Loucy (cell line): ENCODE measurements at regions not wholly inside any gene's neighbourhood (a gene's known extent, or its start where the extent isn't known, plus 50 kb on each side); places are given as distances from the start of the nearest gene placed in this dataset.

ENCODE experiments used
- EZH2phosphoT487 ChIP-seq: fragments of 200-600 bp; IDR thresholded peaks from 2 replicates; pipeline ENCODE4 v1.6.1; 2018; ENCODE audit warnings: antibody characterized with exemption, mild to moderate bottlenecking, moderate library complexity, borderline replicate concordance
- TF ChIP-seq, protein P1 (sequence below): fragments of 200-600 bp; sonication (generic); conservative IDR thresholded peaks from 2 replicates; pipeline ENCODE4 v1.5.1; 2014; ENCODE audit warnings: mild to moderate bottlenecking, antibody characterized with exemption, low read length

DNA sequence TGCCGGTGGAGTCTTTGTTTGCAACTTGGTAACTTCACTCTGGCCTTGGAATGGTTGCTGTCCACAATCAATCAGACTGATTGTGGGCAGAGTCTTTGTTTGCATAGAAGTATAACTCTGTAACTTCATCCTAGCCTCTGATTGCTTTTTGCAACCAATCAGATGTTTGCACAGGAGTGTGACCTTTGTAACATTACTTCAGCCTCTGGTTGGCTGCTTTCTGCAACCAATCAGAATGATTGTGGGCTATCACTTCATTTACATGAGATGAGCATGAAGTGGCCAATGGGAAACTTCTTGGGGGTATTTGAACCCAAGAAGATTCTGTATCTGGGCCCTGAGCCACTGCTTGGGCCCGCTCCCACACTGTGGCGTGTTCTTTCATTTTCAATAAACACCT is 79.6 kb upstream of the CLDN5 start:
- TF ChIP-seq, protein P1, sequence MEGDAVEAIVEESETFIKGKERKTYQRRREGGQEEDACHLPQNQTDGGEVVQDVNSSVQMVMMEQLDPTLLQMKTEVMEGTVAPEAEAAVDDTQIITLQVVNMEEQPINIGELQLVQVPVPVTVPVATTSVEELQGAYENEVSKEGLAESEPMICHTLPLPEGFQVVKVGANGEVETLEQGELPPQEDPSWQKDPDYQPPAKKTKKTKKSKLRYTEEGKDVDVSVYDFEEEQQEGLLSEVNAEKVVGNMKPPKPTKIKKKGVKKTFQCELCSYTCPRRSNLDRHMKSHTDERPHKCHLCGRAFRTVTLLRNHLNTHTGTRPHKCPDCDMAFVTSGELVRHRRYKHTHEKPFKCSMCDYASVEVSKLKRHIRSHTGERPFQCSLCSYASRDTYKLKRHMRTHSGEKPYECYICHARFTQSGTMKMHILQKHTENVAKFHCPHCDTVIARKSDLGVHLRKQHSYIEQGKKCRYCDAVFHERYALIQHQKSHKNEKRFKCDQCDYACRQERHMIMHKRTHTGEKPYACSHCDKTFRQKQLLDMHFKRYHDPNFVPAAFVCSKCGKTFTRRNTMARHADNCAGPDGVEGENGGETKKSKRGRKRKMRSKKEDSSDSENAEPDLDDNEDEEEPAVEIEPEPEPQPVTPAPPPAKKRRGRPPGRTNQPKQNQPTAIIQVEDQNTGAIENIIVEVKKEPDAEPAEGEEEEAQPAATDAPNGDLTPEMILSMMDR: no peak
- no peak for TF ChIP-seq EZH2phosphoT487
